GM12878 (cell line): ENCODE measurements at regions not wholly inside any gene's neighbourhood (a gene's known extent, or its start where the extent isn't known, plus 50 kb on each side); places are given as distances from the start of the nearest gene placed in this dataset.

Experiments
- ATAC-seq: fragments of 200-7000 bp; cut with Tn5 transposase; 3 replicates; pipeline ENCODE4 v1.9.1; 2020; ENCODE audit warnings: mild to moderate bottlenecking, moderate library complexity
- BruUV-seq: library from RNA; stranded (reverse); fragments of 400-500 nt; replicated peaks from 2 replicates; lab custom pipeline; 2021; lab: Mats Ljungman, UMichigan
- CTCF ChIA-PET: fragments of 300-600 bp; sonication (Branson Sonifier 250); formaldehyde crosslinking; extraction: SDS; loops from one replicate; lab custom pipeline; 2021; ENCODE audit warnings: inconsistent platforms; lab: Yijun Ruan, JAX
- POLR2A ChIA-PET: fragments of 350-600 bp; formaldehyde crosslinking; extraction: SDS; loops from one replicate; lab custom pipeline; 2021; ENCODE audit warnings: inconsistent platforms; lab: Charles Lee
- RAD21 ChIA-PET: fragments of 300-600 bp; sonication (Branson Sonifier 250); formaldehyde crosslinking; loops from one replicate; lab custom pipeline; 2023; ENCODE audit warnings: antibody characterized with exemption; ENCODE audit not compliant: unreplicated experiment; lab: Charles Lee
- SMC1A ChIA-PET: fragments of 300-600 bp; sonication (Branson Sonifier 250); formaldehyde crosslinking; loops from one replicate; lab custom pipeline; 2023; ENCODE audit not compliant: unreplicated experiment, uncharacterized antibody; lab: Charles Lee
- DNase-seq: peaks from one replicate; pipeline ENCODE4 v3.0.0-alpha.2; 2011; ENCODE audit warnings: low read depth, low spot score
- FAIRE-seq: peaks from 3 replicates; lab custom pipeline; 2011; peaks lifted over from hg19 to GRCh38; lab: Jason Lieb, UNC
- H2AFZ ChIP-seq: 2 replicates; pipeline ENCODE4 v1.6.0; 2011; ENCODE audit warnings: low read depth, low read length, control low read depth; ENCODE audit not compliant: control insufficient read depth
- H3K27ac ChIP-seq: 2 replicates; pipeline ENCODE4 v1.5.1; 2011; ENCODE audit warnings: control low read depth; ENCODE audit not compliant: control insufficient read depth, insufficient read depth
- H3K27me3 ChIP-seq, 2 experiments: replicated peaks in 1 of 2; 2 replicates each; pipeline versions ENCODE4 v1.6.0 to v1.6.1; 2011; ENCODE audit warnings: low read length in 1 of 2; ENCODE audit not compliant: control insufficient read depth in 2 of 2, insufficient read depth in 2 of 2
- H3K36me3 ChIP-seq, 2 experiments: 2 replicates each; pipeline ENCODE4 v1.5.1; 2011; ENCODE audit warnings: low read length in 1 of 2; ENCODE audit not compliant: control insufficient read depth in 2 of 2, insufficient read depth in 2 of 2
- H3K4me1 ChIP-seq: 2 replicates; pipeline ENCODE4 v1.6.1; 2011; ENCODE audit warnings: mild to moderate bottlenecking, low read length, moderate library complexity, mixed read lengths; ENCODE audit not compliant: control insufficient read depth, insufficient read depth
- H3K4me2 ChIP-seq: 2 replicates; pipeline ENCODE4 v1.6.0; 2011; ENCODE audit warnings: control low read depth; ENCODE audit not compliant: control insufficient read depth, insufficient read depth
- H3K4me3 ChIP-seq: fragments of 200-600 bp; sonication (generic); 2 replicates; pipeline ENCODE4 v1.5.1; 2016
- H3K79me2 ChIP-seq: 2 replicates; pipeline ENCODE4 v1.6.0; 2011; ENCODE audit warnings: low read length; ENCODE audit not compliant: control insufficient read depth, insufficient read depth
- H3K9ac ChIP-seq: 2 replicates; pipeline ENCODE4 v1.8.0; 2011; ENCODE audit warnings: low read length, control low read depth, mixed read lengths; ENCODE audit not compliant: control insufficient read depth, insufficient read depth
- H3K9me3 ChIP-seq: replicated peaks from 3 replicates; pipeline ENCODE4 v1.5.1; 2011; ENCODE audit warnings: mild to moderate bottlenecking, low read length; ENCODE audit not compliant: control insufficient read depth, insufficient read depth
- H4K20me1 ChIP-seq: 2 replicates; pipeline ENCODE4 v1.6.0; 2011; ENCODE audit not compliant: control insufficient read depth, insufficient read depth
- ASH2L ChIP-seq: fragments of 300-600, 200-600 bp; sonication (generic); IDR thresholded peaks from 2 replicates; pipeline ENCODE4 v1.6.1; 2017; ENCODE audit warnings: low read depth, mild to moderate bottlenecking, borderline replicate concordance
- BACH1 ChIP-seq: fragments of 450-650 bp; IDR thresholded peaks from 2 replicates; pipeline ENCODE4 v1.6.1; 2017; ENCODE audit warnings: mild to moderate bottlenecking, borderline replicate concordance
- CHD2 ChIP-seq: IDR thresholded peaks from 2 replicates; pipeline ENCODE4 v1.6.1; 2011; ENCODE audit warnings: low read depth, low read length, improper control_type of control experiment, borderline replicate concordance
- EED ChIP-seq: sonication (generic); IDR thresholded peaks from 2 replicates; pipeline ENCODE4 v1.6.1; 2016; ENCODE audit warnings: antibody characterized with exemption, low read depth
- GATAD2B ChIP-seq: fragments of 450-650 bp; conservative IDR thresholded peaks from 2 replicates; pipeline ENCODE4 v1.6.1; 2017; ENCODE audit warnings: low read depth, mild to moderate bottlenecking, moderate library complexity
- HDGF ChIP-seq: fragments of 450-650 bp; IDR thresholded peaks from 2 replicates; pipeline ENCODE4 v1.6.1; 2016; ENCODE audit warnings: antibody characterized with exemption
- MTA3 ChIP-seq: IDR thresholded peaks from 2 replicates; pipeline ENCODE4 v1.6.1; 2012; ENCODE audit warnings: low read length, inconsistent platforms, borderline replicate concordance
- RAD51 ChIP-seq: fragments of 450-650 bp; IDR thresholded peaks from 2 replicates; pipeline ENCODE4 v1.6.1; 2016; ENCODE audit warnings: moderate library complexity, mild to moderate bottlenecking, inconsistent platforms
- RB1 ChIP-seq: fragments of 450-650 bp; formaldehyde crosslinking; IDR thresholded peaks from 2 replicates; pipeline ENCODE4 v1.6.1; 2017; ENCODE audit warnings: mild to moderate bottlenecking, borderline replicate concordance
- ZNF24 ChIP-seq: fragments of 450-650 bp; IDR thresholded peaks from 2 replicates; pipeline ENCODE4 v1.6.1; 2017; ENCODE audit warnings: antibody characterized with exemption, mild to moderate bottlenecking
- WGBS: methylation state at CpG from one replicate; pipeline ENCODE4 v1.1.6; 2016; ENCODE audit warnings: low lambda C conversion rate; ENCODE audit not compliant: insufficient replicate concordance, insufficient coverage; ENCODE audit errors: missing lambda C conversion rate; 5-methylcytosine and 5-hydroxymethylcytosine counted together
- in situ Hi-C: fragments of 300-500 bp; cut with MboI; formaldehyde crosslinking; loops from 9 replicates; pipeline ENCODE4 v1.14.3; 2018; ENCODE audit warnings: mixed read lengths
- intact Hi-C: fragments of 100-400 bp; cut with micrococcal nuclease; formaldehyde crosslinking; loops from one replicate; pipeline ENCODE4 v1.14.2; 2022; ENCODE audit not compliant: unreplicated experiment
- TF ChIP-seq, protein P1 (sequence below): IDR thresholded peaks from 2 replicates; pipeline ENCODE4 v1.6.1; 2012; ENCODE audit warnings: low read depth, low read length, improper control_type of control experiment

- TF ChIP-seq MTA3 (no peak), CHD2 (no peak), ASH2L (no peak), RAD51 (no peak)
- TF ChIP-seq, protein P1, sequence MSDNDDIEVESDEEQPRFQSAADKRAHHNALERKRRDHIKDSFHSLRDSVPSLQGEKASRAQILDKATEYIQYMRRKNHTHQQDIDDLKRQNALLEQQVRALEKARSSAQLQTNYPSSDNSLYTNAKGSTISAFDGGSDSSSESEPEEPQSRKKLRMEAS, result no peak
Observed at GRCh38 chr7:94195813-94196212, 191.7 kb upstream of the BET1 start (continued).

GRCh38 chr7:94205529-94205928, 189.2 kb upstream of the COL1A2 start:
- no peak overlapping the region for H3K9ac ChIP-seq
- RAD21 ChIA-PET, result interaction anchor here (1.1 to 1.6 kb wide), 2 partner anchors 17 to 73 kb away, joined by 3 read pairs; no protein-coding TSS in a partner anchor
- H2AFZ ChIP-seq, result no peak overlapping the region
- FAIRE-seq (no peak), DNase-seq (no peak), ATAC-seq (no peak)
- WGBS, result 0% methylated on average over 2 of the region's 2 CpGs
- H3K4me2 ChIP-seq, result no peak overlapping the region
- H3K4me1 ChIP-seq, result no peaks in the 10 kb centered on the region
- CTCF ChIA-PET, result interaction anchor here (0.8 to 1.0 kb wide), 2 partner anchors 9 to 406 kb away, joined by 3 read pairs; no protein-coding TSS in a partner anchor
- no peaks in the 10 kb centered on the region for H3K36me3 ChIP-seq
- no peak overlapping the region for H3K4me3 ChIP-seq
- no peaks in the 10 kb centered on the region for H3K79me2 ChIP-seq
- in situ Hi-C loops (no loop called here), intact Hi-C loops (no loop called here)
- no TSS peak for BruUV-seq
- SMC1A ChIA-PET, result interaction anchor here (0.6 to 3.1 kb wide), 7 partner anchors 10 to 127 kb away, joined by 3 to 9 read pairs (median 3); no protein-coding TSS in a partner anchor
- no peak for TF ChIP-seq GATAD2B
- no peak for TF ChIP-seq RB1
- no peak for TF ChIP-seq EED
- TF ChIP-seq BACH1, result no peak
- no peak for TF ChIP-seq ZNF24
- no peak for TF ChIP-seq HDGF
- no peaks in the 10 kb centered on the region for H4K20me1 ChIP-seq
- no peaks in the 10 kb centered on the region for H3K9me3 ChIP-seq
- H3K27ac ChIP-seq, result no peak overlapping the region
- POLR2A ChIA-PET, result no interaction called here
- H3K27me3 ChIP-seq, result no peaks in the 10 kb centered on the region
